ENCODE measurements at regions not wholly inside any gene's neighbourhood (a gene's known extent, or its start where the extent isn't known, plus 50 kb on each side); places are given as distances from the start of the nearest gene placed in this dataset.

DNA sequence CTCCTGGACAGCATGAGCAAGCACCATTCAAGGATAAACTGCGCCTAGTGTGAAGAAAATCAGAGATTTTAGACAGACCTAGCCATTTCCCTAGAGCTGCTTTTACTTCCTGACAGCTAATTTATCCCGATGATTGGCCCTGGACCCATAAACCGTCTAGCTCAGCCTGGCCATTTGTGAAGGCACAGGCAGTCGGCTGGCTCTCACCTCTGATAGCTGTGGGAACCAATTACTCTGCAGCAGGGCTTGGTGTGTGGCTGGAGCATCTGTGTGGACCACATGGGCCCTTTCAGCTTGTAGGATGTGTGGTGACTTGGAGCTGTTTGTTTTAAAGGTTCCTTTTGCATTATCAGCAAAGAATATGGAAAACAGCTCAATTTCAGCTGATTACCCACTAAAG is 111.1 kb upstream of the NPY start:
- TF ChIP-seq, protein P1, sequence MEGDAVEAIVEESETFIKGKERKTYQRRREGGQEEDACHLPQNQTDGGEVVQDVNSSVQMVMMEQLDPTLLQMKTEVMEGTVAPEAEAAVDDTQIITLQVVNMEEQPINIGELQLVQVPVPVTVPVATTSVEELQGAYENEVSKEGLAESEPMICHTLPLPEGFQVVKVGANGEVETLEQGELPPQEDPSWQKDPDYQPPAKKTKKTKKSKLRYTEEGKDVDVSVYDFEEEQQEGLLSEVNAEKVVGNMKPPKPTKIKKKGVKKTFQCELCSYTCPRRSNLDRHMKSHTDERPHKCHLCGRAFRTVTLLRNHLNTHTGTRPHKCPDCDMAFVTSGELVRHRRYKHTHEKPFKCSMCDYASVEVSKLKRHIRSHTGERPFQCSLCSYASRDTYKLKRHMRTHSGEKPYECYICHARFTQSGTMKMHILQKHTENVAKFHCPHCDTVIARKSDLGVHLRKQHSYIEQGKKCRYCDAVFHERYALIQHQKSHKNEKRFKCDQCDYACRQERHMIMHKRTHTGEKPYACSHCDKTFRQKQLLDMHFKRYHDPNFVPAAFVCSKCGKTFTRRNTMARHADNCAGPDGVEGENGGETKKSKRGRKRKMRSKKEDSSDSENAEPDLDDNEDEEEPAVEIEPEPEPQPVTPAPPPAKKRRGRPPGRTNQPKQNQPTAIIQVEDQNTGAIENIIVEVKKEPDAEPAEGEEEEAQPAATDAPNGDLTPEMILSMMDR (IDR thresholded peaks at IDR 0.05), result no peak
- no peak for TF ChIP-seq POLR2A (IDR thresholded peaks at IDR 0.05)
- no peak for TF ChIP-seq POLR2AphosphoS5 (IDR thresholded peaks at IDR 0.05)
- TF ChIP-seq EP300 (IDR thresholded peaks at IDR 0.05; ENCODE audit: low read depth), result no peak

Measured in transverse colon (tissue), 4 donors.